Suprapubic skin (tissue), 4 donors: ENCODE measurements at regions not wholly inside any gene's neighbourhood (a gene's known extent, or its start where the extent isn't known, plus 50 kb on each side); places are given as distances from the start of the nearest gene placed in this dataset.

Experiments used
- DNase-seq, 2 donors: peaks; one replicate each; pipeline ENCODE4 v3.0.0-alpha.2; 2019; ENCODE audit warnings: low spot score in 2 of 2
- H3K27ac ChIP-seq: fragments of 200-600 bp; sonication (generic); one replicate; pipeline ENCODE4 v1.5.1; 2019
- H3K27me3 ChIP-seq: fragments of 200-600 bp; sonication (generic); one replicate; pipeline ENCODE4 v1.5.1; 2019
- H3K36me3 ChIP-seq: fragments of 200-600 bp; sonication (generic); one replicate; pipeline ENCODE4 v1.5.1; 2019
- H3K4me1 ChIP-seq: fragments of 200-600 bp; sonication (generic); one replicate; pipeline ENCODE4 v1.5.1; 2019
- H3K4me3 ChIP-seq: fragments of 200-600 bp; sonication (generic); one replicate; pipeline ENCODE4 v1.5.1; 2019; ENCODE audit warnings: mild to moderate bottlenecking
- H3K9me3 ChIP-seq: fragments of 200-600 bp; sonication (generic); one replicate; pipeline ENCODE4 v1.5.1; 2019
- EP300 ChIP-seq: sonication (generic); formaldehyde crosslinking; IDR thresholded peaks from one replicate; pipeline ENCODE4 v1.6.1; 2017; ENCODE audit warnings: antibody characterized with exemption
- POLR2A ChIP-seq, 2 donors: fragments of 450-650 bp; IDR thresholded peaks; one replicate each; pipeline ENCODE4 v1.6.1; 2017; ENCODE audit warnings: antibody characterized with exemption in 2 of 2, mild to moderate bottlenecking in 2 of 2, moderate library complexity in 2 of 2
- POLR2AphosphoS5 ChIP-seq, 3 donors: sonication (generic); formaldehyde crosslinking; IDR thresholded peaks; one replicate each; pipeline ENCODE4 v1.6.1; 2017; ENCODE audit warnings: antibody characterized with exemption in 3 of 3
- WGBS: methylation state at CpG from one replicate; pipeline ENCODE4 v1.1.5; 2018; 5-methylcytosine and 5-hydroxymethylcytosine counted together
- TF ChIP-seq, protein P1 (sequence below), 2 donors: fragments of 200-600 bp in 1 of 2; fragments of 450-650 bp in 1 of 2; sonication (generic) in 1 of 2; IDR thresholded peaks; one replicate each; pipeline ENCODE4 v1.5.1; 2016 to 2019; ENCODE audit warnings: antibody characterized with exemption in 2 of 2, mild to moderate bottlenecking in 1 of 2, moderate library complexity in 1 of 2

DNA sequence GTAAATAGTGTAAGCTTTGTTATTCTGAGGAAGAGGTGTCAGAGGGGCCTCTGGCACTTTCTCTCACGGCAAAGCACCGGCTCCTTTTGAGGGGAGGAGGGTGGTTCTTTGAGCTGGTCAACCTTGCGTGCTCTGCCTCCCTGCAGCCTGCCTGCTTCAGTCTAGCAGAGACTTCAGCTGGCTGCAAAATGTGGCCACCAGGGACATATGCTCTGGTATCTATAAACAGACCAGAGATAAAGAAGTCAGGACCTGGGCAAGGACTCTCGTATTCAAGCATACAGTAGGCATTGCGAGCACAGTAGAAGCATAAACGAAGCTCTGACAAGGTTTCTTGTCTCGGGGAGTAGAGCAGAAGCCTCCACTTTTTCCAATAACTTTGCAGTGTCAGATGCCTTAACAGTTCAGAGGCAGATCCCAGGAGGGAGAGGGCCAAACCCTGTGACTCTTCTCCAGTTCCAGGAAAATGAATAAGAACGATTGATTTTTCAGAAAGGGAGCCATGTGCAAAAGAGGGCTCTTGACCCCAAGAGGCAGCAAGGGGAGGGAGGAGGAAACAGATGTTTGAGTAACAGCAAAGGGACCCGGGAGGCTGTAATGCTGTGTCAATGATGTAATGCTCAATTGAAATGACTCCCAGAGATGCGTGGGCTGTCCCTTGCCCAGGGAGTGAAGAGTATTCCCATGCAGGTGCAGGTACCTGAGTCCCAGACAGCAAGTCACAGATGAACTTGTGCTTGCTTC, 57.9 kb upstream of the TEX13D start:
- no peak overlapping the region for H3K27ac ChIP-seq
- H3K4me1 ChIP-seq: no peaks in the 10 kb centered on the region
- H3K4me3 ChIP-seq: no peak overlapping the region
- DNase-seq: no peak
- H3K27me3 ChIP-seq: no peaks in the 10 kb centered on the region
- 39% methylated on average over 10 of the region's 10 CpGs for WGBS
- no peaks in the 10 kb centered on the region for H3K36me3 ChIP-seq
- no peaks in the 10 kb centered on the region for H3K9me3 ChIP-seq
- TF ChIP-seq, protein P1, sequence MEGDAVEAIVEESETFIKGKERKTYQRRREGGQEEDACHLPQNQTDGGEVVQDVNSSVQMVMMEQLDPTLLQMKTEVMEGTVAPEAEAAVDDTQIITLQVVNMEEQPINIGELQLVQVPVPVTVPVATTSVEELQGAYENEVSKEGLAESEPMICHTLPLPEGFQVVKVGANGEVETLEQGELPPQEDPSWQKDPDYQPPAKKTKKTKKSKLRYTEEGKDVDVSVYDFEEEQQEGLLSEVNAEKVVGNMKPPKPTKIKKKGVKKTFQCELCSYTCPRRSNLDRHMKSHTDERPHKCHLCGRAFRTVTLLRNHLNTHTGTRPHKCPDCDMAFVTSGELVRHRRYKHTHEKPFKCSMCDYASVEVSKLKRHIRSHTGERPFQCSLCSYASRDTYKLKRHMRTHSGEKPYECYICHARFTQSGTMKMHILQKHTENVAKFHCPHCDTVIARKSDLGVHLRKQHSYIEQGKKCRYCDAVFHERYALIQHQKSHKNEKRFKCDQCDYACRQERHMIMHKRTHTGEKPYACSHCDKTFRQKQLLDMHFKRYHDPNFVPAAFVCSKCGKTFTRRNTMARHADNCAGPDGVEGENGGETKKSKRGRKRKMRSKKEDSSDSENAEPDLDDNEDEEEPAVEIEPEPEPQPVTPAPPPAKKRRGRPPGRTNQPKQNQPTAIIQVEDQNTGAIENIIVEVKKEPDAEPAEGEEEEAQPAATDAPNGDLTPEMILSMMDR (IDR thresholded peaks at IDR 0.05): no peak
- TF ChIP-seq POLR2A (IDR thresholded peaks at IDR 0.05) (no peak), POLR2AphosphoS5 (IDR thresholded peaks at IDR 0.05) (no peak), EP300 (no peak)

DNA sequence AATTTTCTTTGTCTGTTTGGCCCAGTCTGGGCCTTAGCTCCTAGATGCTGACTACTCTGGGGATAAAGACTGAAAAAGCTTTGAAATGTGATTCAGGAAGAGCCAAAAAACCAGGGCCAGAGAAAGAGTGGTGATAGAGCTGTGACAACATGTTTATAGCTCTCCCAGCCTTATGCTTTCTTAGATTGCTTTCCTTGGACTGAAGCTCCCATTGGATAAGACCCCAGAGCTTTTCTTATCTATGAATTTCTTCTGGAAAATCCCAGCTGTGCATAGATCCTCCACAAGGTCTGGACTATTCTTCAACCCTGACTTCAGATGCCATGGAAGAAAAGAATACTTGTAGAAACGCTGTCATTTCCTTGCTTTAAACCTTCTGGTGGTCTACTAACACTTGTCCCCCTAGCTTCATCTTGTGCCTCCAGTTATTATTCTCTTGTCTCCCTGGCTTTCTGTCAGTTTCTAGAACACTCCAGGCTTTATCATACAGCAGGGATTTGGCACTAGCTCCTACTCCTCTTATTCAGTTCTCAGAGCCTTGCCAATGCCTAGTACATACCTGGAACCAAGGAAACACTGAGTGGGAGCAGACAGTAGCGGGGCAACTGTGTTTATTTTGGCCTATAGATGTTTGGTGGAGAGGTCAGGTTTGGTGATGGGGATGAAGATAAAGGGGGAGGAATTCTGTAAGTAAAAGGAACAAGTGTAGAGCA, 57.1 kb upstream of the TEX13D start:
- TF ChIP-seq EP300 (no peak), POLR2AphosphoS5 (IDR thresholded peaks at IDR 0.05) (no peak), POLR2A (IDR thresholded peaks at IDR 0.05) (no peak)
- TF ChIP-seq, protein P1 (IDR thresholded peaks at IDR 0.05): no peak
- H3K4me3 ChIP-seq: no peak overlapping the region

DNA sequence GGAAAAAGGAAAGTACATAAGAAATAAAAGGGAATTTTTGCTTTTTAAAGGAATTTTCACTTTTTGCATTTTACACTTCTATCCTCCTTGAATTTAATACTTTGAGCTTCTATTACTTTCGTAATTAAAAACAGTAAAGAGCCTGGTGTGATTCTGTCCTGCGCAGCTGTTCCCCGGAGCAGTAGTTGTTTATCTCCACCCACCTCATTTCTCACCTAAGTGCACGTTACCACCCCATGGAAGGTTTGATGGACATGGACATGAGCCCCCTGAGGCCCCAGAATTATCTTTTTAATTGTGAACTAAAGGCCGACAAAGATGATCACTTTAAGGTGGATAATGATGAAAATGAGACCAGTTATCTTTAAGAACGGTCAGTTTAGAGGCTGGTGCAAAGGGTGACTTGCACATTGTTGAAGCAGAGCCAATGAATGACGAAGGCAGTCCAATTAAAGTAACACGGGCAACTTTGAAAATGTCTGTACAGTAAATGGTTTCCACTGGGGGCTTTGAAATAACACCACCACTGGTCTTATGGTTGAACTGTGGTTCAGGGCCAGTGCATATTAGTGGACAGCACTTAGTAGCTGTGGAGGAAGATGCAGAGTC, 52.1 kb upstream of the TEX13D start:
- no peaks in the 10 kb centered on the region for H3K4me1 ChIP-seq
- H3K9me3 ChIP-seq: no peaks in the 10 kb centered on the region
- H3K27me3 ChIP-seq: no peaks in the 10 kb centered on the region
- H3K36me3 ChIP-seq: no peaks in the 10 kb centered on the region
- no peak overlapping the region for H3K27ac ChIP-seq
- H3K4me3 ChIP-seq: no peak overlapping the region
- WGBS: 71% methylated on average over 8 of the region's 8 CpGs
- TF ChIP-seq EP300 (no peak), POLR2A (IDR thresholded peaks at IDR 0.05) (no peak), POLR2AphosphoS5 (IDR thresholded peaks at IDR 0.05) (no peak)
- TF ChIP-seq, protein P1 (IDR thresholded peaks at IDR 0.05): no peak
- no peak for DNase-seq

More for the DNA sequence above, 57.1 kb upstream of the TEX13D start:
- Histone ChIP-seq H3K36me3 (no peaks in the 10 kb centered on the region), H3K27ac (no peak overlapping the region), H3K4me1 (no peaks in the 10 kb centered on the region), H3K9me3 (no peaks in the 10 kb centered on the region), H3K27me3 (no peaks in the 10 kb centered on the region)
- DNase-seq: no peak
- WGBS: 74% methylated on average over 2 of the region's 2 CpGs

DNA sequence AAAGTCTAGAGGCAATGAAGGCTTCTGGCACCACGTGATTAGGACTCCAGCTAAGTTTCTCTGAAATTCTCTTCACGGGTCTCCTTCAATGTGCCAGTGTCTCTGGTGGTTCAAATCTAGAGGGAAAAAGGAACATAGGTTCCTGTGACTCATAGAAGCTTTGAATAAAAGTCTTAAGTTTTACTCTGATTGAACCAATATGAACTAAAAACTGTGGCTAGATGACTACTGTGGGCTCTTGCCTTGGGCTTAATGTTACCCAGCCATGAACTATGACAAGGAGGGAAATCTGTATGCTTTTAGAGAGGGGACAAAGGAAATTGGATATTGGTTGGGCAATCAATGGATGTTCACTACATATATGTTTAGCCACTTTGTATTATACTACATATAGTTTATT, 49.9 kb upstream of the TEX13D start:
- H3K27me3 ChIP-seq: no peaks in the 10 kb centered on the region
- H3K4me1 ChIP-seq: no peaks in the 10 kb centered on the region
- TF ChIP-seq, protein P1 (IDR thresholded peaks at IDR 0.05): no peak
- no peak for TF ChIP-seq POLR2A (IDR thresholded peaks at IDR 0.05)
- no peak for TF ChIP-seq EP300
- TF ChIP-seq POLR2AphosphoS5 (IDR thresholded peaks at IDR 0.05): no peak
- no peak for DNase-seq
- H3K9me3 ChIP-seq: no peaks in the 10 kb centered on the region
- 50% methylated on average over 2 of the region's 2 CpGs for WGBS
- no peaks in the 10 kb centered on the region for H3K36me3 ChIP-seq
- no peak overlapping the region for H3K27ac ChIP-seq
- H3K4me3 ChIP-seq: no peak overlapping the region
